ENCODE measurements at regions not wholly inside any gene's neighbourhood (a gene's known extent, or its start where the extent isn't known, plus 50 kb on each side); places are given as distances from the start of the nearest gene placed in this dataset.

DNA sequence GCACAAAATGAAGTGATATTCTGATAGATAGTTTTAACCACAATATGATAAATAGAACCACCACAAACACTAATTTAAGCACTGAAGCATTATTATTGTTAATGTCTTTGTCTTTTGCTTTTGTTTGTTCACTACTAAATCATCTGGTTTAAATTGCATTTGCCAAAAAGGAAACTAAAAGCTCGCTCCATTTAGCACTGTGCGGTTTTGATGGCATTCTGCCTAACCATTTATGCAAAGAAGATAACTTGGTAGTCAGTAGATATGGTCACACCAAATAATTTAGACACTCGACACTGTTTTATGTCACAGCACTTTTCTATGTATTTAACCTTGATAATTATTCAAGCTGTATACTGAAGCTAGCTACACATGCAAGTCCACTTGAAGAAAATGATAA lies 849.8 kb upstream of the CDH6 start:
- no peak for DNase-seq (ENCODE audit: low read depth)
- no peak overlapping the region for H3K4me3 ChIP-seq (ENCODE audit: control insufficient read depth, low read depth, low read length)
- TF ChIP-seq, protein P1, sequence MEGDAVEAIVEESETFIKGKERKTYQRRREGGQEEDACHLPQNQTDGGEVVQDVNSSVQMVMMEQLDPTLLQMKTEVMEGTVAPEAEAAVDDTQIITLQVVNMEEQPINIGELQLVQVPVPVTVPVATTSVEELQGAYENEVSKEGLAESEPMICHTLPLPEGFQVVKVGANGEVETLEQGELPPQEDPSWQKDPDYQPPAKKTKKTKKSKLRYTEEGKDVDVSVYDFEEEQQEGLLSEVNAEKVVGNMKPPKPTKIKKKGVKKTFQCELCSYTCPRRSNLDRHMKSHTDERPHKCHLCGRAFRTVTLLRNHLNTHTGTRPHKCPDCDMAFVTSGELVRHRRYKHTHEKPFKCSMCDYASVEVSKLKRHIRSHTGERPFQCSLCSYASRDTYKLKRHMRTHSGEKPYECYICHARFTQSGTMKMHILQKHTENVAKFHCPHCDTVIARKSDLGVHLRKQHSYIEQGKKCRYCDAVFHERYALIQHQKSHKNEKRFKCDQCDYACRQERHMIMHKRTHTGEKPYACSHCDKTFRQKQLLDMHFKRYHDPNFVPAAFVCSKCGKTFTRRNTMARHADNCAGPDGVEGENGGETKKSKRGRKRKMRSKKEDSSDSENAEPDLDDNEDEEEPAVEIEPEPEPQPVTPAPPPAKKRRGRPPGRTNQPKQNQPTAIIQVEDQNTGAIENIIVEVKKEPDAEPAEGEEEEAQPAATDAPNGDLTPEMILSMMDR (IDR thresholded peaks at IDR 0.05; ENCODE audit: control insufficient read depth, insufficient read depth, low read depth, low read length, missing control alignments): no peak

DNA sequence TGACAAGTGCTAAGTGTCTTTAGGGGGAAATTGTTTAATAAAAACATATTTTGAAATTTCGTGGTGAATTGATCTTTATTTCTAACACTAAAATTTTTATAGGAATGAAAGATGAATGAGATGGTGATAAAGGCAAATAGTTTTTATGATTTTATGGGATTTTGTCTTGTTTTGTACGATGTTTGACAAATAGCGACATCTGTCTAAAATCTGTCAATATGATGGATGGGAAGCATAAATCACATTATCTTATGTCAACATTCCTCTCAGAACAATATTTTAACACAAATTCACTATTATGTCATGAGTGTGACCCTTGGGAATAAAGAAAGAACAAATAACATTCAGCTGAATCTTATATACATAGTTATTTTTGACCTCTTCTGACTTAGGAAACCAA lies 852.0 kb upstream of the CDH6 start:
- H3K4me3 ChIP-seq (ENCODE audit: control insufficient read depth, low read depth, low read length): no peak overlapping the region
- no peak for DNase-seq (ENCODE audit: low read depth)
- TF ChIP-seq, protein P1 (IDR thresholded peaks at IDR 0.05; ENCODE audit: control insufficient read depth, insufficient read depth, low read depth, low read length, missing control alignments): no peak

DNA sequence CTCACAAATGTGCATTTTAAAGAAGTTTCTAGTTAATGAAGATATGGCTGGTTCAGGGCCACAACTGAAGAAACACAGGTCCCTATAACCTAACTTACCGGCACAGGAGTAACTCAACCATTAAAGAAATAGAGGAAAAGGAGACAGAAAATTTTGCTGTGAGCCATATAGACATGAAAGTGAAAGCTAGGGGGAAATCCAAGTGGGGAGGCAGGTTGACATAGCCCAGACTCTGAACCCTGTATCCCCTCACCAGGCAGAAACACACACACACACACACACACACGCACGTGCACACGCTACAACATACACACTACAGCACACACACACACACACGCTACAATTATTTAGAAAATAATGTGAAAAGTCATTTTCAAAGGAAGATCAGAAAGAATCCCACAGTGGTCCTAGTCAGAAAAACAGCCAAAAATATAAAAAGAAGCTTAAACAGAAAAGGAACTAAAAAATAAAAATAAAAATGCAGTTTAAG lies 856.4 kb upstream of the CDH6 start:
- TF ChIP-seq, protein P1 (IDR thresholded peaks at IDR 0.05; ENCODE audit: control insufficient read depth, insufficient read depth, low read depth, low read length, missing control alignments): no peak
- DNase-seq (ENCODE audit: low read depth): no peak
- H3K4me3 ChIP-seq (ENCODE audit: control insufficient read depth, low read depth, low read length): no peak overlapping the region

DNA sequence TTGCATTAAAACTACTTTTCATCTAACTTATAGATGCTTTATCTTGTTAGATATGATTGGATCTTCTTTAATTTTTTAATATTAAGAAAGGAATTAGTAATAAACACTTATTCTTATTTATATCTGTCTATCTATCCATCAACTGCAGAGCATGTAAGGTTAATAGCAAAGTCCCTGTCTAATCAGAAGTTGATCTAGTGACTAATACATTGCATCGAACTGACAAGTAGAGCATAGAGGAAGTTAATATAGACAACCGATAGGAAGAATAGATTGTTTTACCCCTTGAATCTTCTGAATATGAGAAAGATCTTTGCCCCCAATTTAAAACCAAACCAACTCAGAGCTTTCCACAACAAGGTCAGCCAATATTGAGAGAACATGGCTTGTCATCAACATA lies 862.0 kb upstream of the CDH6 start:
- H3K4me3 ChIP-seq (ENCODE audit: control insufficient read depth, low read depth, low read length): no peak overlapping the region
- no peak for DNase-seq (ENCODE audit: low read depth)
- TF ChIP-seq, protein P1 (IDR thresholded peaks at IDR 0.05; ENCODE audit: control insufficient read depth, insufficient read depth, low read depth, low read length, missing control alignments): no peak

DNA sequence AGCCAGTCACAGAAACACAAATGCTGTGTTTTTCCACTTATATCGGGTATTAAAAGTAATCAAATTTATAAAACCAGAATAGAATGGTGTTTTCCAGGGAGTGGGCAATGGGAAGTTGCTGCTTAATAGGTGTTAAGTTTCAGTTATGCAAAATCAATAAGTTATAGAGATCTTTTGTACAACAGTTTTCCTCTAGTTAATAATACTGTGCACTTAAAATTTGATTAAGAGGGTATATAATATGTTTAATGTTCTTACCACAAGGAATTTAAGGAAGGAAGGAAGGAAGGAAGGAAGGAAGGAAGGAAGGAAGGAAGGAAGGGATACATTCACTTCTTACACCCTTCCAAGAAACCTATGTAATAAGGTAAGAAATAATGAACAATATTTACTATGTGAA lies 867.7 kb upstream of the CDH6 start:
- H3K4me3 ChIP-seq (ENCODE audit: control insufficient read depth, low read depth, low read length): no peak overlapping the region
- no peak for DNase-seq (ENCODE audit: low read depth)
- TF ChIP-seq, protein P1 (IDR thresholded peaks at IDR 0.05; ENCODE audit: control insufficient read depth, insufficient read depth, low read depth, low read length, missing control alignments): no peak

DNA sequence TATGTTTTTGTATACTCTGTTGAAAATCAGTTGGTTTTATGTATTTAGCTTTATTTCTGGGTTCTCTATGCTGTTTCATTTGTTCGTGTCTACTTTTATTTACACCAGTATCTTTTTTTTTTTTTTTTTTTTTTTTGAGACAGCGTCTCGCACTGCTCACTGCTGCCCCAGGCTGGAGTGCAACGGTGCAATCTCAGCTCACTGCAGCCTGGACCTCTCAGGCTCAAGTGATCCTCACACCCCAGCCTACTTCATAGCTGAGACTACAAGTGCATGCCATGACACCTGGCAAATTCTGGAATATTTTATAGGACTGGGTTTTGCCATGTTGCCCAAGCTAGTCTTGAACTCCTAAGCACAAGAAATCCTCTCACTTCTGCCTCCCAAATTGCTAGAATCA lies 869.4 kb upstream of the CDH6 start:
- DNase-seq (ENCODE audit: low read depth): no peak
- H3K4me3 ChIP-seq (ENCODE audit: control insufficient read depth, low read depth, low read length): no peak overlapping the region
- TF ChIP-seq, protein P1 (IDR thresholded peaks at IDR 0.05; ENCODE audit: control insufficient read depth, insufficient read depth, low read depth, low read length, missing control alignments): no peak

DNA sequence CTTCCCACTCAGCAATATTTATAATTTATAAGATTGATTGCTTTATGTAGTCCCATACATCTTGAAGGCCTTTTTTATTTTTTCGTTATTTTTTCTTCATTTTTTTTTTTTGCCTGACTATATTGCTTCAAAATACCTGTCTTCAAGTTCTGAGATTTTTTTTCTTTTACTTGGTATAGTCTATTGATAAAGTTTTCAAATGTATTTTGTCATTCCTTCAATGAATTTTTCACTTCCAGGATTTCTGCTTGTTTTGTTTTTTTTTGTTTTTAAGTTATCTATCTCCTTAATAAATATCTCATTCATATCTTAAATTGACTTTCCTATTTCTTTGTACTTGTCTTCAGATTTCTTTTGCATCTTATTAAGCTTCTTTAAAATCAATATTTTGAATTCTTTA lies 905.6 kb upstream of the CDH6 start:
- TF ChIP-seq, protein P1 (IDR thresholded peaks at IDR 0.05; ENCODE audit: control insufficient read depth, insufficient read depth, low read depth, low read length, missing control alignments): no peak
- no peak overlapping the region for H3K4me3 ChIP-seq (ENCODE audit: control insufficient read depth, low read depth, low read length)
- no peak for DNase-seq (ENCODE audit: low read depth)

Data from AG09309 (cell line).